RWPE2 (cell line): ENCODE measurements at regions not wholly inside any gene's neighbourhood (a gene's known extent, or its start where the extent isn't known, plus 50 kb on each side); places are given as distances from the start of the nearest gene placed in this dataset.

Source experiments
- ATAC-seq: fragments of 200-7000 bp; cut with Tn5 transposase; 3 replicates; pipeline ENCODE4 v1.9.1; 2021; ENCODE audit warnings: low read depth
- DNase-seq: peaks from one replicate; pipeline ENCODE4 v3.0.0-alpha.2; 2020; ENCODE audit warnings: low spot score
- H3K27ac ChIP-seq: fragments of 450-650 bp; 2 replicates; pipeline ENCODE4 v1.5.1; 2017; ENCODE audit warnings: mild to moderate bottlenecking; ENCODE audit not compliant: poor library complexity, severe bottlenecking
- H3K27me3 ChIP-seq: fragments of 250-450 bp; sonication (Bioruptor Pico); 2 replicates; pipeline ENCODE4 v1.5.1; 2021; ENCODE audit warnings: mild to moderate bottlenecking, moderate library complexity; ENCODE audit not compliant: insufficient read depth, poor library complexity, severe bottlenecking
- H3K36me3 ChIP-seq: fragments of 250-450 bp; sonication (Bioruptor Pico); 2 replicates; pipeline ENCODE4 v1.5.1; 2020; ENCODE audit warnings: low read depth, mild to moderate bottlenecking, moderate library complexity
- H3K4me1 ChIP-seq: fragments of 250-450 bp; sonication (Bioruptor Pico); 2 replicates; pipeline ENCODE4 v1.5.1; 2021; ENCODE audit warnings: mild to moderate bottlenecking, moderate library complexity; ENCODE audit not compliant: insufficient read depth, poor library complexity, severe bottlenecking
- H3K4me3 ChIP-seq: fragments of 250-450 bp; sonication (Bioruptor Pico); 2 replicates; pipeline ENCODE4 v1.5.1; 2021; ENCODE audit warnings: mild to moderate bottlenecking, moderate library complexity; ENCODE audit not compliant: severe bottlenecking
- H3K9me3 ChIP-seq: fragments of 250-450 bp; sonication (Bioruptor Pico); 2 replicates; pipeline ENCODE4 v1.5.1; 2021; ENCODE audit warnings: mild to moderate bottlenecking, moderate library complexity; ENCODE audit not compliant: severe bottlenecking
- CTCF ChIP-seq: fragments of 450-650 bp; IDR thresholded peaks from one replicate; pipeline ENCODE4 v1.5.1; 2017; ENCODE audit warnings: mild to moderate bottlenecking, moderate library complexity; ENCODE audit not compliant: poor library complexity, severe bottlenecking

DNA sequence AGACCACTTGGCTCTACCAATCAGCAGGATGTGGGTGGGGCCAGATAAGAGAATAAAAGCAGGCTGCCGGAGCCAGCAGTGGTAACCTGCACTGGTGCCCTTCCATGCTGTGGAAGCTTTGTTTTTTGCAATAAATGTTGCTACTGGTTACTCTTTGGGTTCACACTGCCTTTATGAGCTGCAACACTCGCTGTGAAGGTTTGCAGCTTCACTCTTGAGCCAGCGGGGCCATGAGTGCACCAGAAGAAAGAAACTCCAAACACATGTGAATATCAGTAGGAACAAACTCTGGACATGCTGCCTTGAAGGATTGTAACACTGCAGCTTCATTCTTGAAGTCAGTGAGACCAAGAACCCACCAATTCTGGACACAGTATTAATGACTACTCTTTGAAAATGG, 89.9 kb upstream of the MBOAT1 start:
- no peaks in the 10 kb centered on the region for H3K4me1 ChIP-seq
- ATAC-seq (no peak), DNase-seq (no peak)
- TF ChIP-seq CTCF = no peak
- no peaks in the 10 kb centered on the region for H3K36me3 ChIP-seq
- no peaks in the 10 kb centered on the region for H3K27me3 ChIP-seq
- H3K9me3 ChIP-seq = peaks cover 2% of the 10 kb centered on the region
- H3K27ac ChIP-seq = no peak overlapping the region
- no peak overlapping the region for H3K4me3 ChIP-seq

- Histone ChIP-seq H3K4me1 (no peaks in the 10 kb centered on the region), H3K4me3 (no peak overlapping the region), H3K27ac (no peak overlapping the region), H3K9me3 (peaks cover 2% of the 10 kb centered on the region), H3K27me3 (no peaks in the 10 kb centered on the region), H3K36me3 (no peaks in the 10 kb centered on the region)
- no peak for ATAC-seq
- no peak for TF ChIP-seq CTCF
- no peak for DNase-seq
These were observed 90.5 kb upstream of the MBOAT1 start for GRCh38 chr6:20302702-20303251.

GRCh38 chr6:20306491-20306890, 94.2 kb upstream of the MBOAT1 start:
- H3K4me1 ChIP-seq = no peaks in the 10 kb centered on the region
- no peaks in the 10 kb centered on the region for H3K36me3 ChIP-seq
- peaks cover 2% of the 10 kb centered on the region for H3K9me3 ChIP-seq
- H3K27ac ChIP-seq = no peak overlapping the region
- ATAC-seq (no peak), DNase-seq (no peak)
- TF ChIP-seq CTCF = no peak
- H3K27me3 ChIP-seq = no peaks in the 10 kb centered on the region
- H3K4me3 ChIP-seq = no peak overlapping the region

DNA sequence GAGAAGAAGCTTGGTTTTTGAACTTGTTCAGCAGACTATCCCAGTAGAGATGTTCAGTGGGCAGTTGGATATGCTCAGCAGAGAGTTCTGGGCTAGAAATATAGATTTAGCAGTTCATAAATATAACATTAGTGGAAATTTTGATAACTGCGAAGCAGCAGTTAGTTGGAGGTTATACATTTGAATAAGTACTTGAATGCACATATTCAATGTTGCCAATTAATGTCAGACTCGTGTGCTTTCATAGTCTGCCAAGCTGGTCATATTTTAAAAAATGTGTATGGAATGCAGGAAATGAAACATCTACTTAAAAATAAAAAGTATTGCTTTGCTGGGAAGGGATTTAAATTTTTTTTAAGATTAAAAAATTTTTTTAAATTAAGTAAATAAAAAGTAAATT, 92.5 kb upstream of the E2F3 start:
- no peak for ATAC-seq
- Histone ChIP-seq H3K4me1 (no peaks in the 10 kb centered on the region), H3K27ac (no peak overlapping the region), H3K36me3 (no peaks in the 10 kb centered on the region), H3K9me3 (peaks cover 2% of the 10 kb centered on the region), H3K4me3 (no peak overlapping the region), H3K27me3 (no peaks in the 10 kb centered on the region)
- TF ChIP-seq CTCF = no peak
- no peak for DNase-seq

DNA sequence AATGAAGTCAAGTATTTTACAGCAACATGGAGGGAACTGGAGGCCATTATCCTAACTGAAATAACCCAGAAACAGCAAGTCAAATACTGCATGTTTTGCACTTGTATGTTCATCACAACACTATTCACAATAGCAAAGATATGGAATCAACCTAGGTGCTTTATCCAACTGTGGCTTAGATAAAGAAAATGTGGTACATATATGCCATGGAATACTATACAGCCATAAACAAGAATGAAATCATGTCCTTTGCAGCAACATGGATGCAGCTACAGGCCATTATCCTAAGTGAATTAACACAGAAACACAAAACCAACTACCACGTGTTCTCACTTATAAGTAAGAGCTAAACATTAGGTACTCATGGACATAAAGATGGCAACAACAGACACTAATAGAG, 91.5 kb upstream of the E2F3 start:
- DNase-seq (no peak), ATAC-seq (no peak)
- Histone ChIP-seq H3K27me3 (no peaks in the 10 kb centered on the region), H3K36me3 (no peaks in the 10 kb centered on the region), H3K4me1 (no peaks in the 10 kb centered on the region), H3K27ac (no peak overlapping the region), H3K4me3 (no peak overlapping the region), H3K9me3 (peaks cover 2% of the 10 kb centered on the region)
- no peak for TF ChIP-seq CTCF
